ENCODE measurements at regions not wholly inside any gene's neighbourhood (a gene's known extent, or its start where the extent isn't known, plus 50 kb on each side); places are given as distances from the start of the nearest gene placed in this dataset.

GRCh38 chr11:45500451-45500850, 165.0 kb downstream of the CHST1 start:
- no peak for TF ChIP-seq CTCF (conservative IDR thresholded peaks at IDR 0.05; ENCODE audit: low read depth, low read length)
- no peak overlapping the region for H3K4me3 ChIP-seq (ENCODE audit: low read depth, low read length)
- DNase-seq (ENCODE audit: low read depth): no peak

- TF ChIP-seq CTCF (conservative IDR thresholded peaks at IDR 0.05; ENCODE audit: low read depth, low read length): no peak
- no peak overlapping the region for H3K4me3 ChIP-seq (ENCODE audit: low read depth, low read length)
- no peak for DNase-seq (ENCODE audit: low read depth)
Observed at GRCh38 chr11:45494738-45495137, 170.7 kb downstream of the CHST1 start.

- H3K4me3 ChIP-seq (ENCODE audit: low read depth, low read length): no peak overlapping the region
- DNase-seq (ENCODE audit: low read depth): no peak
- TF ChIP-seq CTCF (conservative IDR thresholded peaks at IDR 0.05; ENCODE audit: low read depth, low read length): no peak
Observed at GRCh38 chr11:45489281-45489905, 176.0 kb downstream of the CHST1 start.

- no peak overlapping the region for H3K4me3 ChIP-seq (ENCODE audit: low read depth, low read length)
- TF ChIP-seq CTCF (conservative IDR thresholded peaks at IDR 0.05; ENCODE audit: low read depth, low read length): no peak
- no peak for DNase-seq (ENCODE audit: low read depth)
Observed at GRCh38 chr11:45486461-45486860, 179.0 kb downstream of the CHST1 start.

- no peak for DNase-seq (ENCODE audit: low read depth)
- H3K4me3 ChIP-seq (ENCODE audit: low read depth, low read length): no peak overlapping the region
- TF ChIP-seq CTCF (conservative IDR thresholded peaks at IDR 0.05; ENCODE audit: low read depth, low read length): no peak
Observed at GRCh38 chr11:45485070-45485707, 180.2 kb downstream of the CHST1 start.

- no peak overlapping the region for H3K4me3 ChIP-seq (ENCODE audit: low read depth, low read length)
- no peak for DNase-seq (ENCODE audit: low read depth)
- TF ChIP-seq CTCF (conservative IDR thresholded peaks at IDR 0.05; ENCODE audit: low read depth, low read length): no peak
Observed at GRCh38 chr11:45484326-45484883, 181.0 kb downstream of the CHST1 start.

- no peak for DNase-seq (ENCODE audit: low read depth)
- no peak for TF ChIP-seq CTCF (conservative IDR thresholded peaks at IDR 0.05; ENCODE audit: low read depth, low read length)
- no peak overlapping the region for H3K4me3 ChIP-seq (ENCODE audit: low read depth, low read length)
Observed at GRCh38 chr11:45483416-45483815, 182.0 kb downstream of the CHST1 start.
